HCT116 (cell line): ENCODE measurements at regions not wholly inside any gene's neighbourhood (a gene's known extent, or its start where the extent isn't known, plus 50 kb on each side); places are given as distances from the start of the nearest gene placed in this dataset.
"Not testable (repeated sequence)": the region's sequence is repeated elsewhere in the genome, so short reads cannot be mapped to it uniquely, and the experiment has no call there.

Source experiments
- ATAC-seq: fragments of 200-7000 bp; cut with Tn5 transposase; 2 replicates; pipeline ENCODE4 v1.9.1; 2020; ENCODE audit warnings: mild to moderate bottlenecking, moderate library complexity
- BruUV-seq: library from RNA; stranded (reverse); fragments of 400-500 nt; replicated peaks from 2 replicates; lab custom pipeline; 2021; lab: Mats Ljungman, UMichigan
- CTCF ChIA-PET: fragments of 300-600 bp; sonication (Branson Sonifier 250); formaldehyde crosslinking; loops from one replicate; lab custom pipeline; 2021; ENCODE audit warnings: antibody characterized with exemption; lab: Charles Lee
- POLR2A ChIA-PET: fragments of 300-600, 350-600 bp; sonication (Branson Sonifier 250); formaldehyde crosslinking; loops from one replicate; lab custom pipeline; 2021; ENCODE audit warnings: antibody characterized with exemption; lab: Charles Lee
- RAD21 ChIA-PET, 2 experiments: fragments of 300-600 bp; sonication (Branson Sonifier 250); formaldehyde crosslinking; loops; one replicate each; lab custom pipeline; 2023; ENCODE audit warnings: low total read pairs in 2 of 2; ENCODE audit not compliant: uncharacterized antibody in 2 of 2, unreplicated experiment in 2 of 2, low non-redundant PET in 1 of 2; lab: Charles Lee
- DNase-seq: peaks from one replicate; pipeline ENCODE4 v3.0.0-alpha.2; 2010; ENCODE audit warnings: low read depth, low spot score
- H2AFZ ChIP-seq: fragments of 200-600 bp; shearing (Covaris generic), sonication (generic); 2 replicates; pipeline ENCODE4 v1.6.1; 2017; ENCODE audit warnings: low read depth, mixed run types, mixed read lengths, antibody characterized with exemption, low read length; ENCODE audit not compliant: poor library complexity, severe bottlenecking
- H3K27ac ChIP-seq: 2 replicates; pipeline ENCODE4 v1.5.1; 2012; ENCODE audit warnings: low read depth, low read length
- H3K27me3 ChIP-seq: fragments of 200-600 bp; sonication (generic); 2 replicates; pipeline ENCODE4 v1.6.1; 2016; ENCODE audit warnings: mixed run types, low read length, mixed read lengths; ENCODE audit not compliant: insufficient read depth
- H3K36me3 ChIP-seq, 2 experiments: fragments of 200-500 bp in 1 of 2; fragments of 200-600 bp in 1 of 2; sonication (Bioruptor generic) in 1 of 2; sonication (generic) in 1 of 2; 2 replicates each; pipeline versions ENCODE4 v1.5.1 to v1.6.1; 2014 to 2016; ENCODE audit warnings: low read length in 2 of 2, inconsistent platforms in 1 of 2, mixed read lengths in 1 of 2, mixed run types in 1 of 2; ENCODE audit not compliant: insufficient read depth in 2 of 2, control insufficient read depth in 1 of 2
- H3K4me1 ChIP-seq, 2 experiments: fragments of 200-600 bp in 1 of 2; sonication (generic) in 1 of 2; 2 replicates each; pipeline versions ENCODE4 v1.5.1 to v1.6.1; 2012 to 2017; ENCODE audit warnings: low read length in 2 of 2, inconsistent platforms in 1 of 2, mild to moderate bottlenecking in 1 of 2, mixed read lengths in 1 of 2, mixed run types in 1 of 2, moderate library complexity in 1 of 2; ENCODE audit not compliant: insufficient read depth in 2 of 2, control insufficient read depth in 1 of 2
- H3K4me2 ChIP-seq: fragments of 200-600 bp; sonication (generic); 2 replicates; pipeline ENCODE4 v1.6.1; 2017; ENCODE audit warnings: mixed run types, low read length, mixed read lengths
- H3K4me3 ChIP-seq, 2 experiments: fragments of 200-600 bp in 1 of 2; sonication (generic) in 1 of 2; replicated peaks in 1 of 2; 2 replicates each; pipeline ENCODE4 v1.5.1; 2011 to 2016; ENCODE audit warnings: low read length in 2 of 2, control low read depth in 1 of 2, low read depth in 1 of 2, mild to moderate bottlenecking in 1 of 2, mixed read lengths in 1 of 2, mixed run types in 1 of 2
- H3K79me2 ChIP-seq: fragments of 200-600 bp; sonication (generic); 2 replicates; pipeline ENCODE4 v1.6.1; 2017; ENCODE audit warnings: mild to moderate bottlenecking, mixed run types, low read length, moderate library complexity, mixed read lengths; ENCODE audit not compliant: insufficient read depth
- H3K9ac ChIP-seq: fragments of 200-600 bp; sonication (generic); 2 replicates; pipeline ENCODE4 v1.6.1; 2016; ENCODE audit warnings: low read length, mixed read lengths
- H3K9me2 ChIP-seq: fragments of 200-600 bp; sonication (generic), shearing (Covaris generic); 2 replicates; pipeline ENCODE4 v1.6.1; 2017; ENCODE audit warnings: mixed run types, mild to moderate bottlenecking, moderate library complexity; ENCODE audit not compliant: insufficient read depth
- H3K9me3 ChIP-seq, 2 experiments: fragments of 200-500 bp in 1 of 2; fragments of 200-600 bp in 1 of 2; sonication (Bioruptor generic) in 1 of 2; sonication (generic) in 1 of 2; 2 replicates each; pipeline ENCODE4 v1.6.1; 2014 to 2017; ENCODE audit warnings: low read length in 2 of 2, mixed read lengths in 2 of 2, inconsistent platforms in 1 of 2, low read depth in 1 of 2, mild to moderate bottlenecking in 1 of 2, mixed run types in 1 of 2, moderate library complexity in 1 of 2; ENCODE audit not compliant: control insufficient read depth in 1 of 2, insufficient read depth in 1 of 2
- H4K20me1 ChIP-seq: fragments of 200-600 bp; sonication (generic), shearing (Covaris generic); 2 replicates; pipeline ENCODE4 v1.6.1; 2017; ENCODE audit warnings: mixed run types, mild to moderate bottlenecking, moderate library complexity; ENCODE audit not compliant: insufficient read depth
- EGR1 ChIP-seq: IDR thresholded peaks from 2 replicates; pipeline ENCODE4 v1.6.1; 2012; ENCODE audit warnings: low read depth
- REST ChIP-seq: IDR thresholded peaks from 2 replicates; pipeline ENCODE4 v1.6.1; 2012; ENCODE audit warnings: low read depth
- SP1 ChIP-seq: IDR thresholded peaks from 2 replicates; pipeline ENCODE4 v1.6.1; 2012; ENCODE audit warnings: low read depth
- intact Hi-C: fragments of 100-400 bp; cut with micrococcal nuclease; formaldehyde crosslinking; loops from 2 replicates; pipeline ENCODE4 v1.10.0; 2022

DNA sequence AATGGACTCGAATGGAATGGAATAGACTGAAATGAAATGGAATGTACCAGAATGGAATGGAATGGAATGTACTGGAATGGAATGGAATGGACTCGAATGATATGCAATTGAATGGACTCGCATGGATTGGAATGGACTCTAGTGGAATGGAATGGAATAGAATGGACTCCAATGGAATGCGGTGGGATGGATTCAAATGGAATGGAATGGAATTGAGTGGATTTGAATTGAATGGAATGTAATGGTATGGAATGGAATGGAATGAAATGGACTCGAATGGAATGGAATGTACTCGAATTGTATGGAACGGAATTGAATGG lies 99.6 kb upstream of the FBXO28 start (continued):
- TF ChIP-seq REST (no peak), EGR1 (no peak), SP1 (no peak)

GRCh38 chr1:224013626-224014329 lies 100.1 kb upstream of the FBXO28 start:
- H3K27me3 ChIP-seq, H3K4me1 ChIP-seq, H3K9ac ChIP-seq, RAD21 ChIA-PET, H3K27ac ChIP-seq, DNase-seq, H3K4me2 ChIP-seq, H3K4me3 ChIP-seq, H4K20me1 ChIP-seq, CTCF ChIA-PET, H2AFZ ChIP-seq, H3K79me2 ChIP-seq, ATAC-seq, BruUV-seq, intact Hi-C loops, POLR2A ChIA-PET, H3K9me2 ChIP-seq, H3K36me3 ChIP-seq: not testable (repeated sequence)
- peaks cover 33 to 34% of the 10 kb centered on the region in 2 experiments; a peak in 3 of 4 replicates for H3K9me3 ChIP-seq

DNA sequence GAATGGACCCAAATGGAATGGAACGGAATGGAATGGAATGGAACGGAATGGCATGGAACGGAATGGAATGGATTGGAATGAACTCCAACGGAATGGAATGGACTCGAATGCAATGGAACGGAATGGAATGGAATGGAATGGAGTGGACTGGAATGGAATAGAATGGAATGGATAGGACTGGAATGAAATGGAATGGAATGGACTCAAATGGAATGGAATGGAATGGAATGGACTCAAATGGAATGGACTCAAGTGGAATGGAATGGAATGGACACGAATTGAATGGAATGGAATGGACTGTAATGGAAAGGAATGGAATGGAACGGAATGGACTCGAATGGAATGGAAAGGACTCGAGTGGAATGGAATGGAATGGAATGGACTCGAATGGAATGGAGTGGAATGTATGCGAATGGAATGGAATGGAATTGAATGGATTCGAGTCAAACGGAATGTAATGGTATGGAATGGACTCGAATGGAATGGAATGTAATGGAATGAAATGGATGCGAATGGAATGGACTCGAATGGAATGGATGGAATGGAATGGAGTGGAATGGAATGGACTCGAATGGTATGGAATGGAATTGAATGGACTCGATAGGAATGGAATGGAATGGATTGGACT lies 101.0 kb upstream of the FBXO28 start:
- not testable (repeated sequence) for DNase-seq, BruUV-seq, H3K4me1 ChIP-seq

GRCh38 chr1:224012162-224012561 lies 101.7 kb upstream of the FBXO28 start:
- H3K27me3 ChIP-seq, H3K4me2 ChIP-seq, H4K20me1 ChIP-seq, H3K36me3 ChIP-seq, BruUV-seq, H3K9me2 ChIP-seq, DNase-seq, H3K9ac ChIP-seq, H3K4me3 ChIP-seq, RAD21 ChIA-PET, H2AFZ ChIP-seq, H3K4me1 ChIP-seq, H3K79me2 ChIP-seq, POLR2A ChIA-PET, CTCF ChIA-PET, H3K27ac ChIP-seq, ATAC-seq, intact Hi-C loops: not testable (repeated sequence)
- peaks cover 33 to 34% of the 10 kb centered on the region in 2 experiments; a peak in 3 of 4 replicates for H3K9me3 ChIP-seq

More for the DNA sequence above, 101.0 kb upstream of the FBXO28 start:
- RAD21 ChIA-PET, H3K27me3 ChIP-seq, H3K27ac ChIP-seq, intact Hi-C loops, H4K20me1 ChIP-seq, H3K4me2 ChIP-seq, H3K36me3 ChIP-seq, H3K9ac ChIP-seq, H3K9me2 ChIP-seq, CTCF ChIA-PET, ATAC-seq, H3K4me3 ChIP-seq, H2AFZ ChIP-seq, POLR2A ChIA-PET, H3K79me2 ChIP-seq: not testable (repeated sequence)
- peaks cover 33 to 34% of the 10 kb centered on the region in 2 experiments; a peak in 3 of 4 replicates for H3K9me3 ChIP-seq
